Keratinocyte (primary cell): ENCODE measurements at regions not wholly inside any gene's neighbourhood (a gene's known extent, or its start where the extent isn't known, plus 50 kb on each side); places are given as distances from the start of the nearest gene placed in this dataset.

Experiments used
- DNase-seq: peaks from one replicate; pipeline ENCODE4 v3.0.0-alpha.2; 2011; ENCODE audit warnings: low read depth, missing footprints, low spot score
- FAIRE-seq: peaks from 2 replicates; lab custom pipeline; 2011; peaks lifted over from hg19 to GRCh38; lab: Jason Lieb, UNC
- H2AFZ ChIP-seq: 2 replicates; pipeline ENCODE4 v1.6.0; 2012; ENCODE audit warnings: low read length, control low read depth, inconsistent platforms; ENCODE audit not compliant: control insufficient read depth
- H3K27ac ChIP-seq: 2 replicates; pipeline ENCODE4 v1.5.1; 2011; ENCODE audit warnings: low read length; ENCODE audit not compliant: control insufficient read depth, insufficient read depth
- H3K27me3 ChIP-seq: 3 replicates; pipeline ENCODE4 v1.6.0; 2011; ENCODE audit warnings: low read length; ENCODE audit not compliant: control insufficient read depth, insufficient read depth; ENCODE audit errors: extremely low read depth
- H3K36me3 ChIP-seq, 2 experiments: 2 replicates in 1 of 2; 3 replicates in 1 of 2; pipeline ENCODE4 v1.5.1; 2011; ENCODE audit warnings: low read length in 2 of 2, mild to moderate bottlenecking in 1 of 2; ENCODE audit not compliant: control insufficient read depth in 2 of 2, insufficient read depth in 2 of 2; ENCODE audit errors: extremely low read depth in 1 of 2
- H3K4me1 ChIP-seq: 3 replicates; pipeline ENCODE4 v1.5.1; 2011; ENCODE audit warnings: low read length; ENCODE audit not compliant: control insufficient read depth, insufficient read depth; ENCODE audit errors: extremely low read depth
- H3K4me2 ChIP-seq: 3 replicates; pipeline ENCODE4 v1.6.0; 2011; ENCODE audit warnings: low read depth, low read length; ENCODE audit not compliant: control insufficient read depth, insufficient read depth; ENCODE audit errors: extremely low read depth
- H3K4me3 ChIP-seq, 3 experiments: fragments of 200-600 bp in 1 of 3; sonication (generic) in 1 of 3; 2 replicates in 2 of 3; 3 replicates in 1 of 3; pipeline ENCODE4 v1.5.1; 2011 to 2016; ENCODE audit warnings: low read length in 3 of 3, mild to moderate bottlenecking in 3 of 3, control low read depth in 2 of 3, inconsistent platforms in 1 of 3, low read depth in 1 of 3, mixed read lengths in 1 of 3, mixed run types in 1 of 3, moderate library complexity in 1 of 3; ENCODE audit not compliant: control insufficient read depth in 2 of 3, insufficient read depth in 2 of 3; ENCODE audit errors: extremely low read depth in 1 of 3
- H3K79me2 ChIP-seq: 2 replicates; pipeline ENCODE4 v1.6.0; 2012; ENCODE audit warnings: low read length; ENCODE audit not compliant: control insufficient read depth, insufficient read depth
- H3K9ac ChIP-seq: 3 replicates; pipeline ENCODE4 v1.6.0; 2011; ENCODE audit warnings: low read length; ENCODE audit not compliant: control insufficient read depth, insufficient read depth; ENCODE audit errors: extremely low read depth
- H3K9me1 ChIP-seq: 3 replicates; pipeline ENCODE4 v1.6.0; 2011; ENCODE audit warnings: low read length; ENCODE audit not compliant: control insufficient read depth, insufficient read depth; ENCODE audit errors: extremely low read depth
- H3K9me3 ChIP-seq: 2 replicates; pipeline ENCODE4 v1.5.1; 2012; ENCODE audit warnings: low read depth, low read length; ENCODE audit not compliant: control insufficient read depth
- H4K20me1 ChIP-seq: 3 replicates; pipeline ENCODE4 v1.6.0; 2011; ENCODE audit warnings: low read length; ENCODE audit not compliant: control insufficient read depth, insufficient read depth; ENCODE audit errors: extremely low read depth
- CTCF ChIP-seq, 3 experiments: IDR thresholded peaks in 1 of 3; conservative IDR thresholded peaks in 1 of 3; optimal IDR thresholded peaks in 1 of 3; 2 replicates in 2 of 3; 3 replicates in 1 of 3; pipeline versions ENCODE3 to v1.5.1; 2011; ENCODE audit warnings: low read length in 3 of 3, mild to moderate bottlenecking in 3 of 3, moderate library complexity in 2 of 3, control low read depth in 1 of 3, inconsistent platforms in 1 of 3; ENCODE audit not compliant: insufficient read depth in 2 of 3; ENCODE audit errors: extremely low read depth in 1 of 3
- EZH2 ChIP-seq: IDR thresholded peaks from one replicate; pipeline ENCODE4 v1.6.1; 2012; ENCODE audit warnings: inconsistent platforms, mild to moderate bottlenecking, low read length, moderate library complexity
- dilution Hi-C: fragments of 300-500 bp; cut with MboI; formaldehyde crosslinking; loops from one replicate; pipeline ENCODE4 v1.7.0; 2020; ENCODE audit warnings: low sequenced_read_pairs; ENCODE audit not compliant: extremely low pct_ligation_motif_present

- Histone ChIP-seq H3K9me3 (no peaks in the 10 kb centered on the region), H3K4me2 (no peak overlapping the region), H3K36me3 (no peaks in the 10 kb centered on the region), H3K27ac (no peak overlapping the region), H2AFZ (no peak overlapping the region), H3K9ac (no peak overlapping the region), H3K4me1 (no peaks in the 10 kb centered on the region), H4K20me1 (no peaks in the 10 kb centered on the region), H3K27me3 (no peaks in the 10 kb centered on the region), H3K4me3 (no peak overlapping the region), H3K79me2 (no peaks in the 10 kb centered on the region), H3K9me1 (no peaks in the 10 kb centered on the region)
- TF ChIP-seq CTCF (optimal IDR thresholded peaks at IDR 0.05 in 1 of 3, IDR thresholded peaks at IDR 0.05 in 1 of 3, conservative IDR thresholded peaks at IDR 0.05 in 1 of 3; ENCODE audit: extremely low read depth in 1 of 3, insufficient read depth in 2 of 3, low read length in 3 of 3) (no peak), EZH2 (no peak)
- FAIRE-seq (no peak), DNase-seq (no peak)
- dilution Hi-C loops = no loop called here
Observed at GRCh38 chr2:7407001-7407400, 489.8 kb downstream of the RNF144A start.

- H3K9me1 ChIP-seq = no peaks in the 10 kb centered on the region
- H3K4me3 ChIP-seq = no peak overlapping the region
- no peak overlapping the region for H3K27ac ChIP-seq
- H3K27me3 ChIP-seq = no peaks in the 10 kb centered on the region
- no peak overlapping the region for H2AFZ ChIP-seq
- no peaks in the 10 kb centered on the region for H3K4me1 ChIP-seq
- H3K9ac ChIP-seq = no peak overlapping the region
- no peaks in the 10 kb centered on the region for H4K20me1 ChIP-seq
- dilution Hi-C loops = no loop called here
- TF ChIP-seq CTCF (optimal IDR thresholded peaks at IDR 0.05 in 1 of 3, IDR thresholded peaks at IDR 0.05 in 1 of 3, conservative IDR thresholded peaks at IDR 0.05 in 1 of 3; ENCODE audit: extremely low read depth in 1 of 3, insufficient read depth in 2 of 3, low read length in 3 of 3) = no peak
- TF ChIP-seq EZH2 = no peak
- no peak for FAIRE-seq
- DNase-seq = no peak
- H3K79me2 ChIP-seq = no peaks in the 10 kb centered on the region
- H3K36me3 ChIP-seq = no peaks in the 10 kb centered on the region
- no peaks in the 10 kb centered on the region for H3K9me3 ChIP-seq
- no peak overlapping the region for H3K4me2 ChIP-seq
Observed at GRCh38 chr2:7407906-7408680, 490.9 kb downstream of the RNF144A start.
